ENCODE measurements at regions not wholly inside any gene's neighbourhood (a gene's known extent, or its start where the extent isn't known, plus 50 kb on each side); places are given as distances from the start of the nearest gene placed in this dataset.
"Not testable (repeated sequence)": the region's sequence is repeated elsewhere in the genome, so short reads cannot be mapped to it uniquely, and the experiment has no call there.

DNA sequence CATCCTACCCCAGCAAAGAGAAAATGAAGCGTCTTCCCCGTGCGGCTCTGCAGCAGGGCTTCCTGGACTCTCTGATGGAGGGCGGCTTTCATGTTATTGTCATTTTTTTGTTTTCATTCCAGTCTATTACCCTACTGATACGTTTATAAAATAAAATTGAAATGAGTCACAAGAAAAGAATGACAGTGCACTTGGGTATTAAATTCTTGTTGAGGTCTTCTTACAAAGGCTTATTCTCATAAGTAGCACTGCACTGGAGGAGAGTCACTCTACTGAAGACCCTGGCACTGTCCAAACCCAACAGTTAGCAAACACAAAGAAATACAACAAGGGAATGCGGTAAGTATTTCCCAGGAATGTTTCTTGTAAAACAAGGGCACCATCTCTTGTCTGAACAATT is 379.3 kb downstream of the MAFB start:
- DNase-seq: no peak

DNA sequence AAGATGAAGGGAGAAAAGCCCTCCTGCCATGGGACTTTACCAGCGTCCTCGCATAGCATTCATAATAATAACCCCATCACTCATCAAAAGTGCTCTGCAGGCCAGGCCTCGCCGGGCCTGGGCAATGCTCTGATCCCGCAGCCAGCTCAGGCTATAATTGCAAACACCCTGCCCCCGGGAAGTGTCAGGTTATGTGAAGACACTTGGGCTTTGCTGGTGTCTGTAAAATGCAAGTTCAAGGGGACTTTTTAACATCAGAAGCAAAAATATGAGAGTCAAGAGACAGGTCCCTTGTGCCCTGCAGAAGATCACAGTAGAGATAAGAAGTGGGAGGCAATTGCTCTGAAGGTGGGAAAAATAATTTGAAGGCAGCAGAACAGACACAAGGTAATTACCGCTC is 381.0 kb downstream of the MAFB start:
- DNase-seq: no peak

GRCh38 chr20:40307268-40307667 is 381.8 kb downstream of the MAFB start:
- no peak for DNase-seq

DNA sequence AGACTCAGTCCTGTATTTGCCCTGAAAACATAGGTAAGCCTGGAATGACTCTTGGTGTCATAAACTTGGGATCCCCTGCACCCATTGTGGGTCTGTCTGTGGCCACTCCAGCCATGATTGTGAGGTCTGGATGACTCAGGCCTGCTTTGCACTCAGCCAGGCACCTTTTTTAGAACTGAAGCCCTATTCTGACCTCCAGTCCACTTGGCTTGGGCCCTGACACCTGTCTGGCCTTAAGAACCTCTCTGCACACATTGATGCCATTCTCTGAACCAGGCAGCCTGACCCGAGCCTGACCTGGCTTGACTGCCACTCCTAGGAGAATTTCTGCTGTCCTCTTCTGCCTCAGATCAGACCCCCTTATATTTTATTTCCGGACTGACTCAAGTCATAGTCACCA is 383.7 kb downstream of the MAFB start:
- DNase-seq: no peak

DNA sequence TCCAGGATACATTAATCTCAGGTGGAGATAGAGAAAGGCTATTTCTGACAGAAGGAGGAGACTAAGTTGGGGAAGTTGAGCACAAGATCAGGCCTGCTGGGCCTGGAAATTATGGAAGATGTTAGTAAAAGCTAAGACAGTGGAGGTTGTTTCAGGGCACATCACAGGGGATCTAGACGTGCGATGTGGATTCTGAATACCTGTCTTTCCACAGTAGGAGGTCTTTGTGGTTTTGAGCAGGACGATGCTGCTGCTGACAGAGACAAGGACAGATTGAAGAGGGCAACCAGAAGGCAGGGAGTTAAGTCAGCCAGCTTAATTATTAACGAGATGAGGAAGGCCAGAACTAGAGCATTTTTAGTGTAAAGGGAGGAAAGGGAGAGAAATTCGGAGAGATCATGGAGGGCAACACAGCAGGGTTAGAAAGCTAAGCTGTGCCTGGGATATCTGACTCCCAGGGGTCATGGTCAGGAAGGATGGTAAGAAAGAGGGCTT is 384.9 kb downstream of the MAFB start:
- no peak for DNase-seq

- no peak for DNase-seq
Measured at GRCh38 chr20:40294747-40295146, 394.3 kb downstream of the MAFB start.

DNA sequence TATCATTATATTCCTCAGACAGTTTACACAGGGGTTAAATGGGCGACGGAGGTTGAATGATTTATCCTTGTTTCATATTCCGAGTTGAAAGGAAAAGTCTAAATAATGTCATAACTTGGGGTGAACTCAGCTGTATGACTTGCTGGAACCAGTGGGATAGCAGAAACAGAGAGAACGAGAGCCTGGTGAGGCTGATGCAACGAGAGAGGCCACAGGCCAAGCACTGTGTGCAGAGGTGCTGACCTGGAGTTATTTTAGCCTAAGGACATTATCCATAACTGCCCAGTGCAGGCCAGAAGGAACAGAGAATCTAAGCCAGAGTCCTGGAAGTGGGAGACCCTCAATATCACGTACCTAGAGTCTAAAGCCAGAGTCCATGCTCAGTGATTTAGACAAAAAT is 394.9 kb downstream of the MAFB start:
- peak; percentile 56 for DNase-seq

DNA sequence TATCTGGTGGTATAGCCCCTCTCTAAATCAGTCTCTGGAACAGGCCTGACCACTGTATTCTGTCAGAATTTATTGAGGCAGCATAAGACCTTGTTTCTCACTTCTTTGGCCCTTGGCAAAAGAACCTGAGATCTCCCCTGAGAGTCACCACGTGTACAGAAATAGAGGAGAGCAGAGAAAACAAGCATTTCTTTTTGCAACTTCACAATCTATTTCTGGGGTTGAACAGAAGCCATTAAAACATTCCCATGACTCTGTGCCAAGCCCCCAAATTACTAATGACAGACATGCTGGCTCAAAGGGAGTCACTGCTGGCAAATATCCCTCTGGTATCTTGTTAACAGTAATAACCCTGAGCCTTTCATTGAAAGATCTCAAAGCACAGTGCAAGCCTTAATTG is 395.3 kb downstream of the MAFB start:
- DNase-seq: peak; percentile 56

- DNase-seq: no peak
Measured at GRCh38 chr20:40291493-40292135, 397.4 kb downstream of the MAFB start.

DNA sequence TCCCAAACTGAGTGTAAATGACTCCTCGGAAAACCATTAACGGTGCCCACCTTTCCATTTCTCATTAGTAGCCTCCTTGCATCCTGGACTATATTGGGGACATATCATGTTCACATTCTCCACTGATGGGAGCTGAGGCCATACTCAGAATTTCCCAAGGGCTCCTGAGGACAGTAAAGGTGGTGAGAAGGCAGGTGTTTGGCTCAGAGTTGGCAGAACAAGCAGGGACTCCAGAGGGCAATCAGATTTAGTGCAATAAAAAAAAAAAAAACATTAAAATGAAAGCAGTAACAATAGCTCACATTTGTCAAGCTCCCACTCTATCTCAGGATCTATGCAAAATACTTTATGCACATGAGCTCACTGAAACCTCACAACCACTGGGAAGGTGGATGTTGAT is 401.4 kb downstream of the MAFB start:
- DNase-seq: peak; percentile 2

DNA sequence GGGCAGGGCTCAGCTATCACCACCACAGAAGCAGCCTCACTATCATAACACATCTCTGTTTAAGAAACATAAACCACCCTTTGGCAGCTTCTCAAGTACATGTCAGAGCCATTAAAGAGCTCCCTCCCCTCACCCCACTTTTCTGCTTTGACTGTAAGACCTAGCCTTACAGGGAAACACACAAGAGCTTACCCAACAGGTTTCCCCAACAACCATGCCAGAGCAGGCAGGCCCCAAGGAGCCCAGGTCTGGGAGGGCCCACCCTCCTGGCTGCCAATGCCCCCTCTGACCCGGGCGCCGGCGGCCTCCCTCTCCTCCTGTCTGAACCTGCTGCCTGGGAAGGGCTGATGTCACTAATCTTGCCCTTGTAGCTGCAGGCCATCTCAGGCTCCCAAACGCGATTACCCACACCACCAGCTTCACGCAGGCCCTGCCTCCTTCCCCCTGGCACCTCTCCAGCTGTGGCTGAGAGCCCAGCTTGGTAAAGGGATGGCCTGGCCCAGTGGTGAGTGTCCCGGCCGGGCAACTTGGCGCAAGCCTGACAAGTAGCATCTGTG is 402.0 kb downstream of the MAFB start:
- DNase-seq: no peak

GRCh38 chr20:40284611-40285010 is 404.4 kb downstream of the MAFB start:
- DNase-seq: no peak

DNA sequence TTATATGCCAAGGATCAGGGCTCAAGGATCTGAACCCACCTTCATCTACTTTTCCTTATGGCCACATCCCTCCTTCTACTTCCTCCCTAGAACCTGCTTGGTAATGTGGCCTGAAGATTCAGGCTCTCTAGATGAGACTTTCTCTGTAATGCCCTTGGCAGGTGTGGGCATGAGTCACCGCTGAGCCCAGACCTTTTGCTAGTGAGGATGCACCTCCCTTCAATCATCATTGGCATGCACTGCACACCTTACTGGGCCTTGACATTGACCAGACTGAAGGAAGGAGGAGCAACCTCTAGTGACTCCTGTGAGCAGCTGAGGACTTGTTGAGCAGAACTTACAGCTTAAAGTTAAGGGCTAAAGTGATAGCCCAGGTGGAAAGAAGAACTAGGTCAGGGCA is 405.3 kb downstream of the MAFB start:
- DNase-seq: no peak

GRCh38 chr20:40282941-40283340 is 406.1 kb downstream of the MAFB start:
- DNase-seq: no peak

DNA sequence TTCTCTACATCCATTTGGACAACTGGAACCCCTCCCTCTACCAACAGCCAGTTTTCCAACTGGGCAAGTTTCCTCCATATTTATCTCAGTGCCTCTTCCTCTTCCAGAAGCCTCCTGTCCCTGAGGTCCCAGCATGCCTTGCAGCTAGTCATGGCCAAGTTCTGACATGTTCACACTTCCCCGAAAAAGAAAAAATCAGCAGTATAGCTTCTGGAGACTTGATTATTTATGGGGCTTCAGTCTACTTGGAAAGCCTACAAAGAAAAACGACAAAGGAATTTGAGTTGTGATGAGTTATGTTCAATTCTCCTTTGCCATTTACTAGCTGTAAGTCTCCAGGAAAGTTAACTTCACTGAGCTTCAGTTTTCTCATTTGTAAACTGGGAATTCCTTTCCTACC is 406.5 kb downstream of the MAFB start:
- DNase-seq: no peak

DNA sequence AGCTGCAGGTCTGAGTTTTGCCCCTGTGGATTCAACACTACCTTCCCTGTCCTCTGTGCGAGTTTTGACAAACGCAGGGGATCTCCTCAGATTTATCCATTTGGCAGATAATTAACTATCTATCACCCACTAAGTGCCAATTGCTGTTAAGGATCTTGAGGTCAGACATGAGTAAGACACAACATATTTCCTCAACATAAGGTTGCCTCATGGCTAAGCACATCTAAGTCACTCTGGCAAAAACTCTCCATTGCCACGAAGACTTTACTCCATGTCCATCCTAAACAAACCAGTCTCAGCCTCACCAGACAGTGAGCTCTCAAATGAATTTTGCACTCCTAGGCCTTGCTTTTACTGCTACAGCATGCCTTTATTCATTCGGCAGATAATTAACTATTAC is 408.4 kb downstream of the MAFB start:
- no peak for DNase-seq

GRCh38 chr20:40279390-40279789 is 409.6 kb downstream of the MAFB start:
- no peak for DNase-seq

- no peak for DNase-seq
Measured at GRCh38 chr20:40278673-40279072, 410.4 kb downstream of the MAFB start.

DNA sequence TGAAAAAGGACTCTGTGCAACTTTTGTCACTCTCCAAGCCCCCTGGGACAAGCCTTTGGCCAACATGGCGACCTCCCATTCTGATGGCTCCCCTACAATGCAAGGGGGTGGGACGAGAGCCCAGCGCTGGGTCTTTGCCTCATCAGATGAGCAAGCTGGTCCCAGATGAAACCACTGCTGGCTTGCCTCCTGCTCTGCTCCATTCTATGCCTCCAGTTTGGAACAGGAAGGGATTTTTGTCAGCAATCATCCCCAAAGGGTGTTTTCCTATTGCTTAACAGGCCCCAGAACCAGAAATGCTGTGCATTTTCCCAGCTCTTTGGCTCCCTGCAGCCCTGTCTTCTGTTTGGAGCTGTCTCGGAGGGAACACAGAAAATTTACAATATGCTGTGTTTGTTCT is 412.7 kb downstream of the MAFB start:
- DNase-seq: no peak

DNA sequence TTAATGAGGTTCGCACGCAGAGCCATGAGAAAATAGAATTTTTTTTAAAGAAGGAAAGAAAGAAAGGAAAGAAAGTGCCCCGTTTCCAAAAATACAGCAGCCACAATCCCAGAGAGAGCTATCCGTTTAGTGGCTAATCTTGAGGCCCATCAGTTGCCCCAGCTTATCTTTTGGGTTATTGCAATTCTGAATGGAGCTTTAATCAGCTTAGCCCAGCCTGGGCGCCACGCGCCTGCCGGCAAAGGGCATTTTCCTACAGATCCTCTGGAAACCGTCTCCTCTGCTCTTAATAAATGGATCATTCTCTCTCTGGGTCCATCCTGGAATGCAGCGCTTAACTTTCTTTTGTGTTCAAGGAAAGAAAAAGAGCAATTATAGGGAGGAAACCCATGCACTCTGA is 413.3 kb downstream of the MAFB start:
- DNase-seq: no peak

GRCh38 chr20:40274912-40275533 is 414.0 kb downstream of the MAFB start:
- no peak for DNase-seq

GRCh38 chr20:40269274-40269673 is 419.8 kb downstream of the MAFB start:
- DNase-seq: not testable (repeated sequence)

DNA sequence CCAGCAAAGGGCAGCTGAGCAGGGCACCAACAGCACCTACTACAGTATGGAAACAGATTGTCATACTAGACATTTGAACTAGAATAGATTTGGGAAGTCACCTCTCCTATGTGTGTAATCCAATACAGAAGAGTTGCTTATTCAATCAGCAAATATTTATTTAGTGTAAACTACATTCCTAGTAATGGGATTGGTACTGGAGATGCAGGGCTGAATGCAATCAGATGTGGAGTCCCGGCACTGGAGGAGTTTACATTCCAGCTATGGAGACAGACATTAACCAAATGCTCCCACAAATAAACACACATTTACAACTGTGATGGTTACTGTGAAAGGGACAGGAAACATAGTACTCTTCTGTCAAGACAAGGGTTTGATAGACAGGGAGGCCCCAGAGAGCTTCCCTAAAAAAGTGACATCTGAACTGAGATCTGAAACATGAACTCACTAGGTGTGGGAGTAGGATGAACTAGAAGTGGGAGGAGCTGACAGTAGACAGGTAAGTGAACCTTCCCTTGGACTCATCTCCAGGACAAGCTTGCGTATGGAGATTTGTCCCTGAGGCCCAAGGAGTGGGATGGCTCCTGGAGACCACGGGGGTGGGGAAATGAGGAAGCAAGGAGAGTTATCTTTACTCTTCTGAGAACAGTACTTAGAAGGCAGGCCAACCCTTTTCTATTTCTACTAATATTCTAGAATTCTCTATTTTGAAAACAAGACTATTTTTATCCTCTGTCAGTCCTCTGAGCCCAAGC is 420.5 kb downstream of the MAFB start:
- no peak for DNase-seq

Measured in NCI-H1092 treated with DMSO at 0.1 percent for 48 hours (cell line).